ENCODE measurements at regions not wholly inside any gene's neighbourhood (a gene's known extent, or its start where the extent isn't known, plus 50 kb on each side); places are given as distances from the start of the nearest gene placed in this dataset.

DNA sequence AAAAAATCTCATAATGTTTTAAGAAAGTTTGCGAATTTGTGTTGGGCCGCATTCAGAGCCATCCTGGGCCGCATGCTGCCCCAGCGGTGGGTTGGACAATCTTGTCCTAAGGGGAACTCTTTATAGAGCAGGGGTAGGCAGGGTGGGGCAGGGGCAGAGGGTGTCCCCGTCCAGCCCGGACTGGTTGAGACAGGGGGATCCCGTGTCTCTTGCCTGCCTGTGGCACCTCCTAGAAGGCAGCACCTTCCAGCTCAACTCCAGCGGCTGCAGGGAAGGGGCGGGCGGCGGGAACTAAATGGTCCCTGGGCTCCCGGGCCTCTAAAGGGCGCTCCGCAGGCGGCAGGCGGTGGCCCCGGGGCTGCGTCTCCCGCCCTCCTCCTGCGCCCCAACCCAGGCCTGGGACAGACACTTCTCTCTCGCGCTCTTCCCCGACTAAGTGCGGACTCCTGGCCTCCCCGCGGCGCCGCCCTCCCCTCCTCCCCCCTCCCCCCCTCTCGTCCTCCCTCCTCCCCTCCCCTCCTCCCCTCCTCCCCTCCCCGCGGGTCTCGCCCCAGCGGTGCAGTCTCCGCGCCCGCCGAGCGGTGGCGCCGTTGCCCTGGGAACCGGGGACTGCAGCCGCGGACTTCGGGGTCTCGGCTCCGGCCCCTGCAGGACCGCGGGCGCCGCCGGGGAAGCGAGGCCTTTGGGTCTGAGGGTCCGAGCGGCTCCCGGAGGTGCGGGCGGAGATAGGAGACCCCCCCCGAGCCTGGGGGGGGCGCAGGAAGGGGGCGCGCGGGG is 132.6 kb downstream of the MRPL36 start:
- DNase-seq = peak in 1 of 2 experiments; percentile 52

DNA sequence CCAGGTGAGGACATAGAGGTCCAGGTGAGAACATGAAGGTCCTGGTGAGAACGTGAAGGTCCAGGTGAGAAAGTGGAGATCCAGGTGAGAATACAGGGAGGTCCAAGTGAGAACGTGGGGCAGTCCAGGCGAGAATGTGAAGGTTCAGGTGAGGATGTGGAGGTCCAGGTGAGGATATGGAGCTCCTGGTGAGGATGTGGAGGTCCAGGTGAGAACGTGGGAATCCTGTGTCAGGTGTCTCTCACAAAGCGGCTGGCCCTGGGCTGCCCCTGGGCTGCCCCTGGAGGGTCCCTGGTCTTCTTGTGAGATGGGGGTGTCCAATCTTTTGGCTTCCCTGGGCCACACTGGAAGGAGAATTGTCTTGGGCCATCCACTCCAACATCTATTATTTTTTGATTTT is 133.4 kb downstream of the MRPL36 start:
- DNase-seq = no peak

DNA sequence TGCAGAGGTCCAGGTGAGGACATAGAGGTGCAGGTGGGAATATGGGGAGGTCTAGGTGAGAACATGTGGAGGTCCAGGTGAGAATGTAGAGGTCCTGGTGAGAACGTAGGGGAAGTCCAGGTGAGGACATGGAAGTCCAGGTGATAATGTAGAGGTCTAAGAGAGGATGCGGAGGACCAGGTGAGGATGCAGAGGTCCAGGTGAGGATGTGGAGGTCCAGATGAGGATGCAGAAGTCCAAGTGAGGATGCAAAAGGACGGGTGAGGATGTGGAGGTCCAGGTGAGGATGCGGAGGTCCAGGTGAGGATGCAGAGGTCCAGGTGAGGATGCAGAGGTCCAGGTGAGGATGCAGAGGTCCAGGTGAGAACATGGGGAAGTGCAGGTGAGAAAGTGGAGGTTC is 133.8 kb downstream of the MRPL36 start:
- DNase-seq = no peak

DNA sequence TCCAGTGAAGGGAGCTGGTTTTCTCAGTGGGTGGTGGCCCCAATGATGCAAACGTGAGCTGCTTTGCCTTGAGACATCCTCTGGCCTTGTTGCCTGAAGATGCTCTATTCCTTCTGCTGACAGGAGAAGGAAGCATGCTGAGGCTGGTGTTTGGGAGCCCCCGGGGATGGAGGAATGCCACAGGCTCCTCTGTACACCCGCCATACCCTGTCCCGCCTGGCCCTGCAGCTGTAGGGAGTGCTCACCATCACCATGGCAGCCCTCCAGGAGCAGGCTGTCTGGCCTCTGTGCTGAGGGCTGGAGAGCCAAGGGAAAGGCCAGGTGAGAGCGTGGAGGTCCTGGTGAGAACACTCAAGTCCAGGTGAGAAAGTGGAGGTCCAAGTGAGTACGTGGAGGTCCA is 134.4 kb downstream of the MRPL36 start:
- no peak for DNase-seq

DNA sequence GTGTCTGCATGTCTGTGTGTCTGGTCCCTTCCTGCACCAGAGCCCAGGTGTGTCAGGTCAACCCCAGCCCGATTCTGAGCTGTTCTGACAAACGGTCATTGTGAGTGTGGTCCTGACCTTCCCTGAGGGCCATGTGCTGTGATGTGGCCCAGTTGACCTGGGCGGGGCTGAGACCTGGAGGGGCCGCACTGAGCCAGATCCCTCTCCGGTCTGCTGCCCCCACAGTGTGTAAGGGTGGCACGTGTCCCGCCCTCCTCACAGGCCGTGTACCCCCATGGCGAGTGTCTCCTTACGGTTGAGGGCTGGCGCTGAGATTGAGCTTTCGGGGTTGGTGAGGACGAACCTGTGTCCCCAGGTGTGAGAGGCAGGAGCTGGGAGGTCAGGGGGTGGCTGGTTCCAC is 136.5 kb downstream of the MRPL36 start:
- DNase-seq = no peak

DNA sequence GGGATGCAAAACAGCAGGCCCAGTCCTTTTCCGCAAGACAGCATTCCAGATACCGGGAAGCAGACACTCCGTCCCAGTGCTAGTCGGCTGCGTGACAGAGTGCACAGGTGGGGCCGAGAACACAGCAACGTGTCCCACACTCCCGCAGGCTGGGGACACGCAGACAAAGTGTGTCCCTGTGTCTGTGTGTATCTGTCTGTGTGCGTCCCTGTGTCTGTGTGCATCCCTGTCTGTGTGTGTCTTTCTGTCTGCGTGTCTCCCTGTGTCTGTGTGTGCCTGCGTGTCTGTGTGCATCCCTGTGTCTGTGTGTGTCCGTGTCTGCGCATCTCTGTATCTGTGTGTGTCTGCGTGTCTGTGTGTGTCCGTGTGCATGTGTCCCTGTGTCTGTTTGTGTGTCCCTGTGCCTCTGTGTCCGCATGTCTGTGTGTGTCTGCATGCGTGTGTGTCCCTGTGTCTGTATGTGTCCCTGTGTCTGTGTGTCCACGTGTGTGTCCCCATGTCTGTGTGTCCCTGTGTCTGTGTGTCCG is 137.0 kb downstream of the MRPL36 start:
- DNase-seq = no peak

DNA sequence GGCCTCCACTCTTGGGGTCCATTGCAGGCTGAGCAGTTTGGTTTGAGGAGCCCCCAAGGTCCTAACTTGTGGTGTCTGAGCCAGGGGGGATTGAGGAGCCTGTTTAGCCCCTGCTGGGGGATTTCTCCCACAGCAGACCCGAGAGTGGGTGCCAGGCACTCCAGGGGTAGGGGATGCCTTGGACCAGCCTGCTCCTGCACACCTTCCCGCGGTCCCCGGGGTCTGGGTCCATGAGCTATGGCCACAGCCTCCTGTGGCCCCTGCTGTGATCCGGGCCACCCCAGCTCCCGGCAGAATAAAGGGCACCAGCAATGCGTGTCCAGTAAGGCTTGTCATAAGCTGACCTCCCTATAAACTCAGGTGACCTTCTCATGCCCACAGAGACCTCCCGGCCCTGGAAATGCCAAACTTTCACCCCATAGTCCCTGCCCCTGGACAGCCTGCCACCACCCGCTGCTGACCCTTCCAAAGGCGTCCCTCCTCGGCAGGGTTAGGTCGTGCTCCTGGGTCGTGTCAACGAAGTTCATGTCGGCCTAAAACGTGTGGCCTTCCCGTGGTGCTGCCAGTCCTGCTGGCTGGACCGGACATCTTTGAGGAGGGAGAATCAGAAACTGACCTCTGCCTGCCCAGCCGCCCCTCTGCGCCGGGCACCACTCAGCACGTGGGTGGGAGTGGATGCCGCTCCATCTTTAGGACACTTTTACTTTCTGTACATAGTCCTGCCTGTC is 137.6 kb downstream of the MRPL36 start:
- no peak for DNase-seq

DNA sequence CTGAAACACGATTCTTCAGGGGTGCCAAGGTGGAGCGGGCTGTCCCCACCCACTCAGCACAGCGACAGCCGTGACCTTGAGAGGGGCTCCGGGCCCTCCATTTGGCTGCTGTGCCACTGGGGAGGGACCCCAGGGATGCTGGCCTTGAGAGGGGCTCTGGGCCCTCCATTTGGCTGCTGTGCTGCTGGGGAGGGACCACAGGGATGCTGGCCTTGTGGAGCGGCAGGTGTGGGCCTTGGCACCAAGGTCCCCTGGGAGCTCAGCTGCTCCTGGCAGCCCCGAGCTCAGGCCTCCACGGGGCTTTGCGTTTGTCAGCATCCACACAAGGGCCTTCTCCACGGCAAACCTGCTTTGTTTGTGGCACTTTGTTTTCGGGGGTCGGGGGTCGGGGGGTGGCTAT is 137.6 kb upstream of the LPCAT1 start:
- DNase-seq = no peak

DNA sequence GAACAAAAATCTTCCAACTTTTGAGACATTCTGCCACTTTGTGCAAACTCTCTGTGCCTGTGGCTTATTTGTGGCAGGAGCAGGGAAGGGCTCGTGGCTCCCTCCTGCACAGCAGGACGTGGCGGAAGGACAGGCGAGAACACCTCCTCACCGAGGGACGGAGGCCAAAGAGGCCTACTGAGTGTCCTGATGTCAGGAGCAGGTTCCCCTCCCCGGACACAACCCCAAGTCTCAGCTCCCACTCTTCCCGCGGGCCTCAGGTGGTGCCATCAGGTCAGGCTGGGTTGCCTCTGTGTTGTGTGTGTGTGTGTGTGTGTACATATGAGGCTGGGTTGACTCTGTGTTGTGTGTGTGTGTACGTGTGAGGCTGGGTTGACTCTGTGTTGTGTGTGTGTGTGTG is 136.8 kb upstream of the LPCAT1 start:
- no peak for DNase-seq

DNA sequence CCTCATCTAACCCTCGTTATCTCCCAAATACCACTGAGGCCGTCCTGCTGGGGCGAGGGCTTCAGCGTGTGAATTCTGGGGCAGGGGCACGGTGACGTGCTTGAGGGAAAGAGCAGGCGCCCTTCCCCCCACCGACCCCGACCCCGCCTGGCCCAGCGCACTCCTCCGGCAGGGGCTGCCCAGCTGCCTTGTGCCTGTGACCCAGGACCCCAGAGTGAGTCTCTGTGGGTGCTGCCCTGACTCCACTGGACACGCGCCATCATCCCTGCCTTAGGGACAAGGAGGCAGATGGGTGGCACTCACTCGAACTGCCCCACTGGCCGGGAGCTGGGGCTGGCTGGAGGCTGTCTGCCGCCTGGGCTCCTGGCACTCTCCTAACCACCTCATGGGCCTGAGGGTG is 136.2 kb upstream of the LPCAT1 start:
- DNase-seq = no peak

DNA sequence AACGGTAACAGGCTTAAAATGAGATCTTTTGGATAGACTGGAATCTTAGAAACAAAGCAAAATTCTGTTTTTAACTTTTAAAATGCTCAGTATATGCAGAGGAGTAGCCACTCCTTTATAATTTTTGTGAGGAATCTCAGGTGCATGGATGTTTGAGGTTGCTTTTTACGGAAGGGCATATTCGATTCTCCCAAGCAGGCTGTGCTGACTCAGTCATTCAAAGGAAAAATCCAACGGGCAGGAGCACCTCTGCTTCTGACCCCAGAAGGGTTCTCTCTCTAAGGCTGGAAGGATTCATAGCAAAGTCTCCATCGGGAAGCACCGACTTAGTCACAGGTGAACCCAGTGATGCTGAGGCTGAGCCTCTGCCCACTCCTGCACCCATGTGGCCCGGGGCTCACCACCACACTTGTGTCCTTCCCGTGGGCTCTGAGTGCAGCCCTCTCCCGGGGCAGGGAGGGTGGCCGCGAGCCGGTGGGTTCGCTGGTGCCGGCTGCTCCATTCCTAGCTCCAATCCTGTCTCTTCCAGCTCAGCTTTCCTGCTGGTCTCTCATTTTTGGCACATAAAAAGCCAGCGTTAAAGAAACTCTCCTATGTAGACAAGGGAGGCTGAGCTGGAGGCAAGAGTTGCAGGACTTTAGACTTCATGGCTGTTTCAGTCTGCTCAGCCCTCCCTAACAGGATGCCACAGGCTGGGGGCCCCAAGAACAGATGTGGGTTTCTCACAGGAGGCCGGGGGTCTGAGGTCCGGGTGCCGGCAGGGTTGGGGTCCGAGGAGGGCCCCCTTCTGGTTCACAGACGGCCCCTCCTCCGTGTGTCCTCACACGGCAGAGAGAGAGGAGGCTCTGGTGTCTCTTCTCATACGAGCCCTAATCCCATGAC is 135.6 kb upstream of the LPCAT1 start:
- no peak for DNase-seq

DNA sequence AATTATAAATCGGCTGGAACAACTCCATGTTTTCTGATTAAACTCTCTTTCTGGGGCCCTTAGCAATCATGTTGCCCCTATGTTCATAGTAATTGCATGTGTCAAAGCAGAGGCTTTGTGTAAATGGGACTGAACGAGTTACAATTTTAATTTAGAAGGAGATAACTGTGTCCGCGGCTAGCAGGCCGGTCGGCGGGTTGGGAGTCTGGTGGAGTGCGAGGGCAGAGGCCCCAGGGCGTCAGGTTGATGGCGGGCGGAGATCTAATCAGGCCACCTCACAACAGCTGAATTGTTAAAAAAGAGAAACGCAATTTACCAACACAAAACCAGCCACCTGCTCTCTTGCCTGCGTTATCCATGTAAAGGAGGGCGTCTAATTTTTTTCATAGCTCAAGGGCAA is 134.9 kb upstream of the LPCAT1 start:
- no peak for DNase-seq

DNA sequence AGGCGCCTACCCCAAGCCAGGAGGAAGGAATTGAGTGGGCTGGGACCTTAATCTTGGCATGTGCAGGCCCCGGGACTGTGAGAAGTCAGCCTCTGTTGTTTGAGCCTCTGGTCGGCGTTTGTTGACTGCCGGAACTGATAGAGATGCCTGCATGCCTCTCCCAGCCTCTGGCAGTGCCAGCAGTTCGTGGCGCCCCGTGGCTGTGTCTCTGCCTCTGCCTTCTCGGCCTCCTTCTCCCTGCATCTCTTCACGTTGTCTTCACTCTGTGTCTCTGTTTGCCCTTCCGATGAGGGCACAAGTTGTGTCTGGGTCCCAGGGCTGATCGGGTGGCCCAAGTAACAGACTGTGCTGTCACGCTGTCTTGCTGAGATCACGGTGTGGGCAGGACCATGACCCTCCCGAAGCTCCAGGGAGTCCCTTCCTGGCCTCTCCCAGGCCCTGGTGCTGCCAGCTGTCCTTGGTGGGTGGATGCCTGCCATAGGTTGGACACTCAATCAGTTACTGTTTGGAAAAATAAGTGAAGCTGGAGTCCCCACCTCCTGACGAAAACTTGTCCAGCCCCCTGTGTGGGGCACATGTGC is 133.5 kb upstream of the LPCAT1 start:
- DNase-seq = no peak

DNA sequence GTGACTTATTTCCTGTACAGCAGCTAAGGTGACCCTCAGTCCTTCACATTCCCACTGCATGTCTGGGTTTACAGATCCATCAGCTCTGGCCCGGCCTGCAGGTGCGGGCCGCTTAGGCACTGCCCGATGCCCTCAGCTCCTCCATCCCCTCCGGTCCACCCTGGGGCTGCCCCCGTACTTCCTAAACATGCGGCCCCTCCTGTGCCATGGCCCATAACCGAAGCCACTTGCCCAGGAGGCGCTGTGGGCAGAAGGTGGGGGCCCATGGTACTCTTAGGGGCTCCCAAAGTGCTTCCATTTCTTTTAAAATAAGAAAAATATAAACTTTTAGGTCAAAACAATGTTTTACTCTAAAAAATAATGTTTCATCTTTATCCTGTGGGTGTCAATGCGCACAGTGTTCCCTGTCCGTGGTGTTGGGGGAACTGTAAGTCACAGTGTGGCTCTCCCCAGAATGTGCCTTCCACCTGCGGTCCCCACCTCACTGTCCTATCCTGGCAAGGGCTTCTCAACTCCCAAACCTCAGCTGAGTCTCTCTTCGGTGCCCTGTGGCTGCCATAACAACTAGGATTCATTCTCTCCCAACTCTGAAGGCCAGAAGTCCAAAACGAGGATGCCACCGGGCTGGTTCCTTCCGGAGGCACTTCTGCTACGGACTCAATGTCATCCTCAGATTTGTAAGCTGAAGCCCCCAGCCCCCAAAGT is 132.7 kb upstream of the LPCAT1 start:
- no peak for DNase-seq

DNA sequence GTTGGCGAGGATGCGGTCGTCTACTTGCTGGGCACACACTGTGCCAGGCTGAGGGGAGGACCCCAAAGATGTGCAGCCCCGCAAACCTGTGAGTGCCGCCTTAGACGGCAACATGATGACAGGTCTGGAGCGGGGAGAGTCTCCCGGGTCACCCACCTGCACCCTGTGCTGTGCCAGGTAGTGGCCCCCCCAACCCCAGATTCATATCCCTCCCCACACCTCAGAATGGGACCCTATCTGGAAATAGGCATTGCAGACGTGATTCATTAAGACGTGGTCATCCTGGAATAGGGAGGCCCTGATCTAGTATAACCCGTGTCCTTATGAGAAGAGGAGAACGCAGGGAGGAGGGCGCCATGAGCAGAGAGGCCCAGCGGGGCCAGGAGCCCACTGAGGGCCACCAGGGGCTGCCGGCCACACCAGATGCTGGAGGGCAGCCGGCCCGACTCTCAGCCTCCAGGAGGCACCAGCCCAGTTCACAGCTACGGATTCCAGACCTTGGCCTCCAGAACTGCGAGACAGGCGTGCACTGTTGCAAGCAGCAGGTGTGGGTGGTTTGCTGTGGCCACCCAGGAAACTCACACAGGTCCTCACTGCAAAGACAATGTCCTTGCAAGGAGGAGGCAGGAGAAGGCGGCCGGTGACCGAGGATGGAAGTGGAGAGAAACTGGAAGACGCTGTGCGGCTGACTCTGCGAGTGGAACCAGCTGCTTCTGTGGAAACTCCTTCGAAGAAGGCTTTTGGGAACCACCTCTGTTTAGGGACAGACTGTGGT is 131.9 kb upstream of the LPCAT1 start:
- DNase-seq = no peak

DNA sequence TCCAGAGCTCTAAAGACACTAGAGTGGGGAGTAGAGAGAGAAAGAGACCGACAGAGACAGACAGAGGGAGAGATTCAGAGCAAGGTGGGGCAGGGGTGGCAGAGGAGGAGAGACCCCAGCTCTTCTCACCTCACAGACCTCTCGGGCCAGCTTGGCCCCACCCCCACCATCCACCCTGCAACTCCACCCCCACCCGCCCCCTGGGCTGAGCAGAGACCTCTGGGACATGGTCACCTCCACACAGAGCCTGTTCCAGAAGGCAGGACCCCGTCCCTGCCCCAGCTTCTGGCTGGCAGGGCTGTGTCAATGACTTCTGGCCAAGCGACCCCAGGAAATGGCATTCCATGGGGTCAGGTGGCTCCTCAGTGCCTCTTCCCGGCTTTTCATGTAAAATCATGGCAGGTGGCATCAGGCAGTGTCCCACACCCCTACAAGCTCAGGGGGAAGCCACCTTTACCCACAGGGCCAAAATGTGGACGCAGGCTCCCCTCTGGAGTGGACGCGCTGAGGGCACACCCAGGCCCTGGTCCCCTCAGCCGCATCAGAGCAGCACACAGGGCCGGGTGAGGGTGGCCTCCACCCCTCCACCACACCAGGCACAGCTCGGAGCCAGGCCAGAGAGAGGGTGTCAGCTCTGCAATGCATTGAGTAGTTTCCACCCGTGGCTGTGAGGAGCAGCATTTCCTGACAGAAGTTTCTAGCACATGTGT is 131.2 kb upstream of the LPCAT1 start:
- DNase-seq = no peak

DNA sequence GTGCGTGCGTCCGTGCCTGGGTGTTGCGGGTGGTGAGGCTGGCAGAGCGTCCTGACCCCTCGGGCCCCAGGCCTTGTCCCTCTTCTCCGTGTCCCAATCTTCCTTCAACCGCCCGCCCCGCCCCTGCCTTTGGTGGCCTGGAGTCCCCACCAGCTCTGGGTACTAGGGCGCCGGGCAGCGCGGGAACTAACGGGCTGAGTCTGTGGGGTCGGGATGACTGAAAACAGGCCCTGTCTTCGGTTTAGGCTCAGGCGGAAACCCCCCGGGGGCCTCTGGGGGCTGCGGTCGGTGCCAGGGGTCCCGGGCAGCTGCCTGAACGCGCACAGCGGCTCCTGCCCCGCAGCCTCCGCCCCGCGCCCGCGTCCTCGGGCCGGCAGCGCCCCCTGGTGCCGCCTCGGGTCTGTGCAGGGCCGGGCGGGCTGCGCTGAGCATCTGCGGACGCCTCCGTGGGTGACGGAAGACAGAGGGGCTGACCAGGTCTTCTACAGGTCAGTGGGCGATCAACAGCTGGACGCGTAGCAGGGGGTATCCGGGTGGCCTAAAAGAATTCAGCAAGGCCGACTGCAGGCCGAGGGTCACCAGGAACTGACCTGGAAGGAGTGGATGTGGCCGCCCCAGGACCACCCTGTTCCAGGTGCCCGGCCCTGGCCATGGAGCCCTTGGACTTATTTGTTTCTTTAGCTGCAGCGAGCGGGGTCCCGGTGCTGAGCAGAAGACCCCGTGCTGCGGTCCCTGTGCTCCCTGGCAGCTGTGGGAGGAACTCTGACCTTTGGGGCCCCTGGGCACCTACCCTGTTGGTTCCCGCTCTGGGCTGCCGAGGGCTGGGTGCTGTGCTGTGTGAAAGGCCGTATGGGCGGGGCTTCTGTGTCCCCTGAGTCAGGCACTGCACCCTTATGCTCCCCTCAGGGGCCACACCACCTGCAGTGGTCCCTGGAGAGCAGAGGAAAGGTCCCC is 130.2 kb upstream of the LPCAT1 start:
- DNase-seq = peak in 1 of 2 experiments; percentile 44

DNA sequence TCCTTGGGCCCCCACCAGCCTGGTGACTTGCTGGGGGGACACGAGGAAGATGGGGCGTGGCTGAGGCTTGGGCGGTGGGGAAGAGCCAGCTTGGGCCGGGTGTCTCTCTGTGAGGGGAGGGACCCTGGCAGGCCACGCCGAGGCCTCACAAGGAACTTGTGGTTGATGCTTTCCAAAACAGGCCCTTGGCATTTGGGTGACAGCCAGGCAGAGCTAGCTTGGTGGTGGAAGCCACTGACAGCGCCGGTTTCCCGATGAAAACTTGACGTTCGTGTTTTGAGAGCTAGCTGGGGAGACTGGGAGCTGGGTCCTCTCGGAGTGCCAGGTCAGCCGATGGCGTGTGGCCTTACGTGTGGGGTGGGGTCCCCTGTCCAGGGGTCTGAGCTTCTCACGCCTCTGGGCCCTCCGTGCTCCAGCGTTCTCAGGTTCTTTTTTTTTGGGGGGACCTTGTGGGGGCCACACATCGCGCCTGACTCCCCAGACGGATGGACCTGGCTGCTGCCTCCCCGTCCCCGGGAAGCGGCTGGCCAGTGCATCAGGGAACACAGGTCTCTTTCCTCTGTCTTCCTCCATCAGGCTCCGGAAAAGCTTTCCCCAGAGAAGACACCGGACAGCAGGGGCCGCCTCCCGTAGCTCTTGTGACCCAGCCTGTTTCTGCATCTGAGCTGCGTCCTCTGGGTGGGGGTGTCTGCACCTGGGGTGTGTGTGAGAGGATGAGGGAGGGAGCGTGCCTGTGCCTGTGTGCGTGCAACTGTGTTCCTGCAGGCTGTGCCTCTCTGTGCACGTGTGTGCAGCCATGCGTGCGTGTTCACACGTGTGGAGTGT is 129.3 kb upstream of the LPCAT1 start:
- DNase-seq = no peak
